RKO (cell line): ENCODE measurements at regions not wholly inside any gene's neighbourhood (a gene's known extent, or its start where the extent isn't known, plus 50 kb on each side); places are given as distances from the start of the nearest gene placed in this dataset.
"Not testable (repeated sequence)": the region's sequence is repeated elsewhere in the genome, so short reads cannot be mapped to it uniquely, and the experiment has no call there.

Experiments
- DNase-seq: peaks from one replicate; pipeline ENCODE4 v3.0.0-alpha.2; 2016; ENCODE audit warnings: low spot score

- no peak for DNase-seq
These were observed 136.1 kb downstream of the DISP1 start for GRCh38 chr1:222950892-222951291.

- DNase-seq: no peak
These were observed 138.7 kb downstream of the DISP1 start for GRCh38 chr1:222953585-222953984.

- DNase-seq: no peak
These were observed 141.1 kb downstream of the DISP1 start for GRCh38 chr1:222955964-222956363.

GRCh38 chr1:222956601-222957000 is 141.8 kb downstream of the DISP1 start:
- DNase-seq: no peak

DNA sequence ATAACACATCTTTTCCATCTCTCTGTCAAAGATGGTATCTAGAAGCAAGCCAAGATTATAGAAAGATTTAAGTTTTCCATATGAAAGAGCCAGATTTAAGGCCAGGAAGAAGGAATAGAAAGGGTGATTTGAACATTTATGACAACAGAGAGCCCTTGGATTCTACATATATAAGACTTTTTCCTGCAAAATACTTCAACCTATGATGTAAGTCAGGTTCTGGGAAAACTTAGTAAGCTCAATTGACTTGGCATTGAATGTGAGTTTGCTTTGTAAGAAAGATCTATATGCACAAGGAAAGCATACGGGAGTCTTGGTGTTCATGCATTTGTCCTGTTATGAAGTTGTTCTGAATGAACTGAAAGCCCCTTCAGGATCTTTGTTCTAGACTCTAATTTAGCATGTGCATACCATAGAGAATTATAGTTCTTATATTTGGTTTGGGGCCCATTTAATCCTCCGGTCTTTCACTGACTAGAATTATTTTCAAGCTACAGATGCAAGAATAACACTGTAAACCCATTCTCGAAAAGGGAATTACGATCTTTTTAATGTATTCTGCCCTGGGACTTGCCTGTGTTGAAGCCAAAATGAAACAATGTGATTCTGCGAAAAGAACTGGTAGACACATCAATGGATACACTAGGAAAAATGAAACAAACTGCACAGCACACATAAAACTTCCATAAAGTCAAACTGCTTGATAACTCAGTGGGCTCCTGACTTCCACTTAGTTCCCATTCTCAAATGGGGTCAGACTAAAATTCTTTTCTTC is 152.8 kb downstream of the DISP1 start:
- no peak for DNase-seq

DNA sequence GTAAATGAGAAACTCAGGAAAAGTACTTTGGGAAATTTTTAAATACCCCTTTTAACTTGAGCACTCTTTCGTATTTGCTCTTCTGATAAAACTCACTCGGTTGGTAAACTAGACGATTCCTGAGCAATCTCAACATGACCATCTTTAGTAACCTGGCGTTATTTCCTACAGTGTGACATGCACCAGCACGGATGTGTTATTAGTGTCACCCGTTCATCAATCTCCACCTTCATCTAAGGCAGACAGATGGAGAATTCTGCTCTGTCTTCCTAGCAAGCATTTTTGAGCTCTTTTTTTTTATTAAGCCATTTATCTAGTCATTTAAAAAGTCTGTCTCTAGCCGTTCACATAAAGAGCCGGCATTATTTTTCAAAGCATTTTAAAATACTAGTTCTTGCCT is 155.2 kb downstream of the DISP1 start:
- DNase-seq: no peak

DNA sequence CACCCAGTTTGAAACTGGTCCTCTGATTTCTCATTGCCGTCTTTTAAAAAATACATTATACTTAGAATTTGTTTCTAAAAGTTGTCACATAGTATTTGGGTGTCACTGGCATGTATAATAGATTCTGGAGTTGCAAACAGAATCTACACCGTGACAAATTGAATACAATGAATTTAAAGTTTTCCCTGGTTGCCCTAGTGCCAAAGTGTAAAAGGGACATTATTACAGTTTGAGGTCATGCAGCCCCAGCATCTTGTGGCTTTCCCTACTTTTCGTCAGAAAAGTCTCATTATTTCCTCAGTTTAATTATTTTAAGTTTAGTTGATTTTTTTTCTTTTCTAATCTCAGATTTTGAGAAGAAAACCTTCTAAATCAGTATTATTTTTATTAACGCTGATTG is 155.9 kb downstream of the DISP1 start:
- no peak for DNase-seq

DNA sequence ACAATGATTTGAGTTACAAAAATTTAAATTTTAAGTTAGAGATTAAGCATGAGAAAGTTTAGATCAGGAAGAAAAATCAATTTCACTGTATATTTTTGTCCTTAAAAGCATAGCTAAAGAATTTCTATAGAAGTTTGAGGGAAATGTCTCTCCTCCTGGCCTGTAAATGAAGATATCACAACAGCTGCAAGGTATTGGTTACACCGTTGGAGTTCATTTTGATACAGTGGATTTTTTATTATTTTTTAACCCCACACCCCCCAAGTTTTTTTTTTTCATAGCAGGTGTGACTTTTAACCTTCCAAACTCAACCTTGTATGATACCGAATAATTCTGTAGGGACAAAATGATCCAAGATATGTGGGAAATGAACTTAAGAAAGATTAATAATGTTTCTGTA is 156.3 kb downstream of the DISP1 start:
- DNase-seq: no peak

DNA sequence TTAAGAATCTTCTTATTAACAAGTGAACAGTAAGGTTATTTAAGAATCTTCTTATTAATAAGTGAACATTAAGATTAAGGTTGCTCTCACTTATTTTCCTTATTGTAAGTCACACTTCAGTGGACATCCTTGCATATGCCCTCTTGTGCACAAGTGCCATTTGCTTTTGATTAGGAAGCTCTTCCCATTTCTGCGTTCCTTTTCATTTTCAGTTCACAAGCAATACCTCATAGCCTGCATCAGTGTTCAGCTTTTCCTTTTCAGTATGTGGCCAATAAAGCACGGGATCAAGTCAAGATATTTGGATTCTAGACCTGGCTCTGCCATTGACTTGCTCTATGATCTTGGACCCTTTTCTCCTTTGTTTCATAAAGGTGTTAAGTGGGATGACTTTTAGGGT is 158.7 kb downstream of the DISP1 start:
- no peak for DNase-seq

DNA sequence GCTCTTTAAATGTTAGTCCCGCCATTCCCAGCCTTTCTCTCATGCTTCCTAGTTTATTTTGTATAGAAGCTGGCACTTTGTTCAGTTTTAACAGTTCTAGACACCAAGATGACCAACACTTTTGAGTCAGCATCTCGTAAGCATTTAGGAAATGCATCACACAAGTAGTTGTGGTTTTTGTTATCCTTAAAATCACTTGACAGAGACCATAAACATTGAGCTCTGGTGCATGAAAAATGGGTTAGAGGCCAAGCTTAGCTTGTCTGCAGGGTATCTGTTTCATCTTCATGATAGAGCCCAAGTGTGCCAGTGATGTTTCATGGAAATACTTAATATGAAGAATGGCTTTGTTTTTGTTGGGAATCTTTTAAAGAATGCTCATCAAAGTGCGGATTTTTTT is 159.7 kb downstream of the DISP1 start:
- peak; percentile 60 for DNase-seq

- peak; percentile 6 for DNase-seq
These were observed 160.8 kb downstream of the DISP1 start for GRCh38 chr1:222975472-222976122.

- no peak for DNase-seq
These were observed 161.6 kb downstream of the DISP1 start for GRCh38 chr1:222976453-222976852.

DNA sequence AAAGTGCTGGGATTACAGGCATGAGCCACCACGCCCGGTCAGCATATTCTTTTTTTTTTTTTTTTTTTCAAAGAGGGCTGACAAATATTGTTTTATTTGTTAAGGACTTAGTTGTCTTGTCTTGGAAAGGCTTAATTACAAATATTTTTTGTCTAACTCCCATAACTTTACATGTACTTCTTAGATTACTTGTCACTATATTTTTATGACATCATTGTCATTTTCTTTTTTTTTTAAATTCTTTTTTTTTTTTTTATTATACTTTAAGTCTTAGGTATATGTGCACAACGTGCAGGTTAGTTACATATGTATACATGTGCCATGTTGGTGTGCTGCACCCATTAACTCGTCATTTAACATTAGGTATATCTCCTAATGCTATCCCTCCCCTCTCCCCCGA is 162.5 kb downstream of the DISP1 start:
- not testable (repeated sequence) for DNase-seq

- DNase-seq: no peak
These were observed 163.5 kb downstream of the TLR5 start for GRCh38 chr1:222979561-222979960.

- DNase-seq: no peak
These were observed 155.4 kb downstream of the TLR5 start for GRCh38 chr1:222987674-222988076.

GRCh38 chr1:222989443-222989842 is 153.6 kb downstream of the TLR5 start:
- no peak for DNase-seq

DNA sequence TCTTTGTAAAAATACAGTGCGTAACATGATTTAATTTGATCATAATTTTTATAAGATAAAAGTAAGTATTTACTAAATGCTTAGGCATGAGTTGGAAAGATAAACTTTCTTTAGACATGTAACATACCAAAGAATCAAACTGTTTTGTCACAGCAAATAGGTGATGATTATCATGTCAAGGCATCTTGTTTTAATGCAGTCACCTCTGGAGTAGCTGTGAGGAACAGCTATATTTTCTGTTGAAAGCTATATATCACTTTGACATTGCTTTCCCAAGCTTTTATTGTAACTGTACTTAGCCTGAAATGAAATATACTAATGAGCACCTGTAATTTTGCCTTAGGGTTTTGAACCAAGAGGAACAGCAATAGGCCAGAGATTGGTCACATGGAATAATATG is 151.9 kb downstream of the TLR5 start:
- no peak for DNase-seq

GRCh38 chr1:222991908-222992307 is 151.1 kb downstream of the TLR5 start:
- DNase-seq: no peak

DNA sequence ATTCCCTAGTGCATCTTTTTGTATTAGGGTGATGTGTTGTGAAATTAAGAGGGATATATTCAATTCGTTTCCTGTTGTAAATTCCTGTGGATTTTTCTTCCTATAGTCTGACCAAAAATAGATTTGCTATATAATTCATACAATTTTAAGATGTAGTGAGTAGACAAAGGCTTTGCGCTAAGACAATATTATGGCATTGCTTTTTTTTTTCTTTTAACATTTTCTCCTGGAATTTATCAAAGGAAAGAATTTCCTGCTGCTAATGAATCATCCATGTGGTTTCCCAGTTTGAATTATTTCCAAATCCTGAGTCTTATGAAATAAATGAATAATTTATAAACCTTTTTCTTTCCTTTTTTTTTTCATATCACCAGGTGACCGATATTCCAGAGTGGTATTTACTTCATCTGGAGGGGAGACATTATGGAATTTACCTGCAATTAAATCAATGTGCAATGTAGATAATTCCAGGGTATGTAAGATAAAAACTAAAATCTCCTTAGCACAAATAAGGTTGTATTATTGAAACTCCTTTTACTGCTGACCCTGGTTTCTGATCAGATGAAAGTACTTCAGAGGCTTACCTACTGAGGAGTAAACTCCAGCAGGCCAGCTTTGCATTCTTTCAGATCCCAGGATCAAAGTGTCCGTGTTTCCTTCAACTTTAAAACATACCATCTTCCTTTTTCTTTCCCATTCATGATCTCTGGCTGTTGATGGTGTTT is 148.4 kb downstream of the TLR5 start:
- no peak for DNase-seq

DNA sequence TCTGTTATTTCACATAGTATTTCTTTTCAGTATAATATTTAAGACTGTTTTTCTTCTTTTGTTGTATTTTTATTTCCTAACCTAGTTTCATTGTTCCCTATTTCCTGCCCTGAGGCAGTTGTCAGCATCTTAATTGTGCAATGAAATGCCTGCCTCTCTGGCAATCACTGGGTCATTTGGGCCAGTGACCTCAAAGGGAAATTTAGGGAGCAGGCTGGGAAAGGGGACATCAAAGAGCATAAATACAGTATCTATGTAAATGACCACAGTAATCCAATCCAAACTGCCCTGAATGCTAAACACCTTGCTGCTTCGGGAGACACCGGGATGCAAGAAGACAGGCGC is 147.8 kb downstream of the TLR5 start:
- no peak for DNase-seq

DNA sequence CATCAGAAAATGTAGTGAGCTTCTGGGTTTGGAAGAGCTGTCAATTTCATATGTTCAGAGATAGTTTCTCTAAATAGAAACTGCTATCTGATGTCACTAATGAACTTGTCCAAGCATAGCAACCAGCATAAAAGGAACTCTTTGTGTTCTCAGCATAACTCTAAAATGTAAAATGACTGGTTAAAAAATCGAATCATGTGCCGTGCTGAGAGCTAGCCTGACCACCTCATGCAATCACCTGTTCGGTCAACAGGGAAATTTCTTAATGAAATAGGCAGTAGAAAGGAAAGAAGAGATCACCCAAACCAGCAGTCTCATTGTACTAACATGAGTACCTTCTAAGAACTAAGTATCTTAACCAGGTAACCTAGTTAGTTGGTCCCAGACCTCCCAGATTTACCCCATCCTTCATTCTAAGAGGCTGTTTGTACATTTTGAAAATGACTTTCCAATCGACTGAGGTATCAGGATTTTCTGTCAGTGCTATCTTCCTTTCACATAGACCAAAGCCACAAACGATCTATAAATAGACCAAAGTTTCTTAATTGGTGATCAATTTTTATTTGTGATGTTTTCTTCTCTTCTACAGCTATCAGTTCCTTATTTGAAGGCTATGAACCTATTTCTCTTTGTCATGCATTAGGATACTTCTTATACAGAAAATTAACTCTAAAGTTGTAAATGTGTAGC is 147.3 kb downstream of the TLR5 start:
- no peak for DNase-seq

DNA sequence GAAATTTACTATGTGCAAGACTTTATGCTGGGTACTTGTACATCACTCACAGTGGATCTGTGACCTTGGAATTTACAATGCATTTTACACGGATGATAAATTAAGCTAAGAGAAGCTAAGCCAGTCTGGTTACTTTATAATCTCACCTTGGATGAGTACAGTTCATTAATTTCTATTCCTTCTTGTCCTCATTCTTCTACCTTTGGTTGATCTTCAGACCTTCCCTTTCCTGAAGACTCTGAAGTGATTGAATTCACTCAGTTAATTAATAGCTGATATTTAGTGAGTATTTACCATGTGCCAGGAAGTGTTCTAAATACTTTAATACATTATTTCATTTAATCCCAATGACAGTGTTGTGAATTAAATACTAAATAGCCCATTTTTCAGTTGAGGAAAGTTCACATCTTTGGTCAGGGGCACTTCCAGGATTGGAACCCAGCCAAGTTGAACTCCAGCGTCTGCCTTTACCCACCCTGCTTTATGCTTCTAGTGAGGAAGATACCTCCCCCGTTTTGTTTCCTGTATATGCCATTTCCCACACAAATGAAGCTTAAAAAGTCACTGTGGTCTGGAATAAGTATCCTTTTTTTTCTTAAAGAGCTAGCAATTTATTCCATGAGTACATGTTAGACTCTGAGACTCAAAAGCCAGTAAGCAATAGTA is 146.6 kb downstream of the TLR5 start:
- DNase-seq: no peak
